OCI-LY3 (cell line): ENCODE measurements at regions not wholly inside any gene's neighbourhood (a gene's known extent, or its start where the extent isn't known, plus 50 kb on each side); places are given as distances from the start of the nearest gene placed in this dataset.

ENCODE experiments used
- H2AFZ ChIP-seq: fragments of 200-600, 300-600 bp; shearing (Covaris generic); 2 replicates; pipeline ENCODE4 v1.6.0; 2014; ENCODE audit warnings: antibody characterized with exemption, low read depth, low read length
- H3K27ac ChIP-seq: fragments of 200-600, 300-600 bp; sonication (generic); 2 replicates; pipeline ENCODE4 v1.5.1; 2014; ENCODE audit warnings: mild to moderate bottlenecking, low read length, moderate library complexity, mixed read lengths
- H3K27me3 ChIP-seq: fragments of 200-600, 300-600 bp; sonication (generic); 2 replicates; pipeline ENCODE4 v1.6.1; 2014; ENCODE audit warnings: low read depth, low read length, mixed read lengths
- H3K36me3 ChIP-seq: fragments of 200-600, 300-600 bp; sonication (generic); replicated peaks from 2 replicates; pipeline ENCODE3; 2014; ENCODE audit warnings: low read depth, low read length, mixed read lengths
- H3K4me1 ChIP-seq: fragments of 300-600, 200-600 bp; sonication (generic); 2 replicates; pipeline ENCODE4 v1.6.1; 2014; ENCODE audit warnings: low read length, mixed read lengths
- H3K4me2 ChIP-seq: fragments of 200-600, 300-600 bp; sonication (generic); 2 replicates; pipeline ENCODE4 v1.6.1; 2014; ENCODE audit warnings: low read length, mixed read lengths
- H3K4me3 ChIP-seq: fragments of 300-600, 200-600 bp; sonication (generic); 2 replicates; pipeline ENCODE4 v1.5.1; 2014; ENCODE audit warnings: antibody characterized with exemption, mild to moderate bottlenecking, low read length, moderate library complexity
- H3K79me2 ChIP-seq: fragments of 300-600, 200-600 bp; shearing (Covaris generic); 2 replicates; pipeline ENCODE4 v1.6.1; 2014; ENCODE audit warnings: mild to moderate bottlenecking, low read length, mixed read lengths
- H3K9ac ChIP-seq: fragments of 300-600, 200-600 bp; shearing (Covaris generic); 2 replicates; pipeline ENCODE4 v1.6.0; 2014; ENCODE audit warnings: mild to moderate bottlenecking, low read length, moderate library complexity
- H3K9me3 ChIP-seq: fragments of 200-600, 300-600 bp; shearing (Covaris generic); 2 replicates; pipeline ENCODE4 v1.6.1; 2014; ENCODE audit warnings: low read length, mixed read lengths; ENCODE audit not compliant: insufficient read depth
- H4K20me1 ChIP-seq: fragments of 200-600, 300-600 bp; sonication (generic); 2 replicates; pipeline ENCODE4 v1.6.1; 2016; ENCODE audit warnings: low read length, mixed read lengths; ENCODE audit not compliant: insufficient read depth
- CTCF ChIP-seq: fragments of 200-600, 300-600 bp; sonication (generic); IDR thresholded peaks from 2 replicates; pipeline ENCODE4 v1.5.1; 2014; ENCODE audit warnings: antibody characterized with exemption, low read length, low read depth
- EZH2phosphoT487 ChIP-seq: fragments of 200-600 bp; shearing (Covaris generic); IDR thresholded peaks from 2 replicates; pipeline ENCODE4 v1.6.1; 2018; ENCODE audit warnings: antibody characterized with exemption, mixed run types, low read depth

- Histone ChIP-seq H3K9ac (no peak overlapping the region), H4K20me1 (no peaks in the 10 kb centered on the region), H3K4me1 (peaks cover 27% of the 10 kb centered on the region), H3K36me3 (no peaks in the 10 kb centered on the region), H3K9me3 (no peaks in the 10 kb centered on the region), H2AFZ (no peak overlapping the region), H3K79me2 (no peaks in the 10 kb centered on the region), H3K27me3 (peaks cover 13% of the 10 kb centered on the region; the same call in 1 of the 2 replicates), H3K4me3 (no peak overlapping the region), H3K4me2 (no peak overlapping the region), H3K27ac (no peak overlapping the region)
- TF ChIP-seq EZH2phosphoT487, result no peak
- no peak for TF ChIP-seq CTCF
These were observed 78.3 kb upstream of the ANO4 start for GRCh38 chr12:100715976-100716944.

- H4K20me1 ChIP-seq, result no peaks in the 10 kb centered on the region
- H3K9me3 ChIP-seq, result no peaks in the 10 kb centered on the region
- H3K36me3 ChIP-seq, result no peaks in the 10 kb centered on the region
- no peak for TF ChIP-seq EZH2phosphoT487
- TF ChIP-seq CTCF, result no peak
- no peak overlapping the region for H3K9ac ChIP-seq
- no peak overlapping the region for H3K27ac ChIP-seq
- no peak overlapping the region for H2AFZ ChIP-seq
- H3K4me1 ChIP-seq, result peaks cover 36% of the 10 kb centered on the region
- peaks cover 13% of the 10 kb centered on the region; the same call in 1 of the 2 replicates for H3K27me3 ChIP-seq
- H3K4me3 ChIP-seq, result no peak overlapping the region
- no peak overlapping the region for H3K4me2 ChIP-seq
- H3K79me2 ChIP-seq, result no peaks in the 10 kb centered on the region
These were observed 77.4 kb upstream of the ANO4 start for GRCh38 chr12:100716945-100717732.

- Histone ChIP-seq H3K4me2 (no peak overlapping the region), H2AFZ (no peak overlapping the region)
These were observed 76.9 kb upstream of the ANO4 start for GRCh38 chr12:100717733-100718067.

More at GRCh38 chr12:100717733-100718067, 76.9 kb upstream of the ANO4 start:
- H3K36me3 ChIP-seq, result no peaks in the 10 kb centered on the region
- H3K9me3 ChIP-seq, result no peaks in the 10 kb centered on the region
- peaks cover 13% of the 10 kb centered on the region; the same call in 1 of the 2 replicates for H3K27me3 ChIP-seq
- no peaks in the 10 kb centered on the region for H3K79me2 ChIP-seq
- H3K9ac ChIP-seq, result no peak overlapping the region
- TF ChIP-seq EZH2phosphoT487, result no peak
- TF ChIP-seq CTCF, result no peak
- H3K27ac ChIP-seq, result no peak overlapping the region
- no peak overlapping the region for H3K4me3 ChIP-seq
- H4K20me1 ChIP-seq, result no peaks in the 10 kb centered on the region
- peaks cover 41% of the 10 kb centered on the region for H3K4me1 ChIP-seq
